ENCODE measurements at regions not wholly inside any gene's neighbourhood (a gene's known extent, or its start where the extent isn't known, plus 50 kb on each side); places are given as distances from the start of the nearest gene placed in this dataset.

DNA sequence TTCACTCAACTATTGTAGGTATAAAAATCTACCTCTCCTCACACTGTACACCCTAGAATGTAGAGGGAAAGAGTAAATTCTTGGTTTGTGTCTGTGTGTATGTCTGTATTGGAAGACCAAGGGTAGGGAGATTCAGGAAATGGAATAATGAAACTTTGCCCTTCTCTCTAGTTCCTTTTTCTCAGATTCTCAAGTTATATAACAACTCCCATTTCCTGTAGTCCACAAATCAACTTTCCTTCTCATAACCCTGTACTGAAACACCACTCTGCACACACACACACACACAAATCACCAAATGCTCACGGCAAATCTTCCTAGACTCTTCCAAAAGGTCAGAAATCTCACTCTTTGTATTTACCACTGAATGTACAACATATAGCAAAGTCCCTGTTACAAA, 824.5 kb upstream of the DIAPH2 start:
- TF ChIP-seq MYC (IDR thresholded peaks at IDR 0.05; ENCODE audit: low read depth, low read length), result no peak
- TF ChIP-seq POLR2A (IDR thresholded peaks at IDR 0.05; ENCODE audit: extremely low read depth, insufficient read length), result no peak
- TF ChIP-seq, protein P1, sequence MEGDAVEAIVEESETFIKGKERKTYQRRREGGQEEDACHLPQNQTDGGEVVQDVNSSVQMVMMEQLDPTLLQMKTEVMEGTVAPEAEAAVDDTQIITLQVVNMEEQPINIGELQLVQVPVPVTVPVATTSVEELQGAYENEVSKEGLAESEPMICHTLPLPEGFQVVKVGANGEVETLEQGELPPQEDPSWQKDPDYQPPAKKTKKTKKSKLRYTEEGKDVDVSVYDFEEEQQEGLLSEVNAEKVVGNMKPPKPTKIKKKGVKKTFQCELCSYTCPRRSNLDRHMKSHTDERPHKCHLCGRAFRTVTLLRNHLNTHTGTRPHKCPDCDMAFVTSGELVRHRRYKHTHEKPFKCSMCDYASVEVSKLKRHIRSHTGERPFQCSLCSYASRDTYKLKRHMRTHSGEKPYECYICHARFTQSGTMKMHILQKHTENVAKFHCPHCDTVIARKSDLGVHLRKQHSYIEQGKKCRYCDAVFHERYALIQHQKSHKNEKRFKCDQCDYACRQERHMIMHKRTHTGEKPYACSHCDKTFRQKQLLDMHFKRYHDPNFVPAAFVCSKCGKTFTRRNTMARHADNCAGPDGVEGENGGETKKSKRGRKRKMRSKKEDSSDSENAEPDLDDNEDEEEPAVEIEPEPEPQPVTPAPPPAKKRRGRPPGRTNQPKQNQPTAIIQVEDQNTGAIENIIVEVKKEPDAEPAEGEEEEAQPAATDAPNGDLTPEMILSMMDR (IDR thresholded peaks at IDR 0.05; ENCODE audit: low read depth, low read length), result no peak
- TF ChIP-seq, protein P2, sequence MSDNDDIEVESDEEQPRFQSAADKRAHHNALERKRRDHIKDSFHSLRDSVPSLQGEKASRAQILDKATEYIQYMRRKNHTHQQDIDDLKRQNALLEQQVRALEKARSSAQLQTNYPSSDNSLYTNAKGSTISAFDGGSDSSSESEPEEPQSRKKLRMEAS (IDR thresholded peaks at IDR 0.05; ENCODE audit: low read depth, low read length), result no peak
- no peak overlapping the region for H3K4me3 ChIP-seq (ENCODE audit: low read depth, low read length)
- no peak for DNase-seq (ENCODE audit: low read depth)

DNA sequence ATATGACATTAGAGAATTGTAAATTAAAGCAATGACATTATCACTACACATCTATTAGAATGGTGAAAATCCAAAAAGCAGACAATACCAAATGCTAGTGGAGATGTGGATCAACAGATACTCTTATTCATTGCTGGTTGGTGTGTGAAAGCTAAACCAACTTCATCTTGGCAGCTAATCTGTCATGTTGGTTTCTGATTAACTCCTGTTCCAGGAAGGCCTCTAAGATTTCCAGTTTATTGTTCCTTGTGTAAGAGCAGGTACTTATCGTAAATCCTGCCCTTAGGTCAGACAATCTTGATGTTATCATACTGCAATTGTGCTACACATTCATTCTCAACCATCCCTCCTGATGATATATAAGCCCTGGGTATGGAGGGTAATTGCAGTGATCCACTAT, 809.0 kb upstream of the DIAPH2 start:
- no peak for DNase-seq (ENCODE audit: low read depth)
- TF ChIP-seq, protein P2 (IDR thresholded peaks at IDR 0.05; ENCODE audit: low read depth, low read length), result no peak
- TF ChIP-seq, protein P1 (IDR thresholded peaks at IDR 0.05; ENCODE audit: low read depth, low read length), result no peak
- TF ChIP-seq POLR2A (IDR thresholded peaks at IDR 0.05; ENCODE audit: extremely low read depth, insufficient read length), result no peak
- no peak for TF ChIP-seq MYC (IDR thresholded peaks at IDR 0.05; ENCODE audit: low read depth, low read length)
- no peak overlapping the region for H3K4me3 ChIP-seq (ENCODE audit: low read depth, low read length)

DNA sequence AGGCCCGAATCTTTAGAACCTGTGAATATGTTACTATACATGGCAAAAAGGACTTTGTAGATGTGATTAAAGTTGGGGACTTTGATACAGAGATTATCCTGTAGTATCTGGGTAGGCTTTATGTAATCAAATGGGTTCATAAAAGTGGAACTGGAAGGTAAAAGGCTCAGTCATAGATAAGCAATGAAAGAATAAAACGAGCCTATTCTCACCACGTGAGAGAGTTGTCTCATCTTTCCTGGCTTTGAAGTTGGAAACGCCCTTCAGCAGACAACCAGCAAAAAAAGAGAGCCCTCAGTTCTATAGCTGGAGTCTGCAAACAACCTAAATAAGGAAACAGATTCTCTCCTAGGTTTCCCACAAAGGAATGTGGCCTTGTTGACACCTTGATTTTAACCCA, 805.8 kb upstream of the DIAPH2 start:
- no peak for DNase-seq (ENCODE audit: low read depth)
- no peak for TF ChIP-seq MYC (IDR thresholded peaks at IDR 0.05; ENCODE audit: low read depth, low read length)
- TF ChIP-seq POLR2A (IDR thresholded peaks at IDR 0.05; ENCODE audit: extremely low read depth, insufficient read length), result no peak
- TF ChIP-seq, protein P1 (IDR thresholded peaks at IDR 0.05; ENCODE audit: low read depth, low read length), result no peak
- TF ChIP-seq, protein P2 (IDR thresholded peaks at IDR 0.05; ENCODE audit: low read depth, low read length), result no peak
- H3K4me3 ChIP-seq (ENCODE audit: low read depth, low read length), result no peak overlapping the region

DNA sequence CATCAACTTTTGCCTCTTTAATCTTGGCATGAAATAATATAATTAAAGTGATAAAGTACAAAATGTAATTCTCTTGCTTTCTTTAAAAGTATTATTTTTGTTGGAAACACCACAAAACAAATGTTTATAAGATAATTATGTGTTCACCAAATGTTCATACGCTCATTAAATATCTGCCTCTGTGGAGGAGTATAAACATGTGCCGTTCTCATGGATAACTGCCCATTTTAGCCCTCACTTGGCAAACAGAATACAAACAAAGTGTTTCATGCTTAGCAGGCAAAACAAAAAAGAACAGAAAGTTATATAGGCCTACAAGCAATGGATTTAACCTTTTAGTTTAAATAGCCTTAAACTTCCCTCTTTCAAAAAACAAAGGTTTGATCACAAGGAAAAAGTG, 800.5 kb upstream of the DIAPH2 start:
- H3K4me3 ChIP-seq (ENCODE audit: low read depth, low read length), result no peak overlapping the region
- TF ChIP-seq MYC (IDR thresholded peaks at IDR 0.05; ENCODE audit: low read depth, low read length), result no peak
- TF ChIP-seq, protein P1 (IDR thresholded peaks at IDR 0.05; ENCODE audit: low read depth, low read length), result no peak
- TF ChIP-seq POLR2A (IDR thresholded peaks at IDR 0.05; ENCODE audit: extremely low read depth, insufficient read length), result no peak
- TF ChIP-seq, protein P2 (IDR thresholded peaks at IDR 0.05; ENCODE audit: low read depth, low read length), result no peak
- no peak for DNase-seq (ENCODE audit: low read depth)

DNA sequence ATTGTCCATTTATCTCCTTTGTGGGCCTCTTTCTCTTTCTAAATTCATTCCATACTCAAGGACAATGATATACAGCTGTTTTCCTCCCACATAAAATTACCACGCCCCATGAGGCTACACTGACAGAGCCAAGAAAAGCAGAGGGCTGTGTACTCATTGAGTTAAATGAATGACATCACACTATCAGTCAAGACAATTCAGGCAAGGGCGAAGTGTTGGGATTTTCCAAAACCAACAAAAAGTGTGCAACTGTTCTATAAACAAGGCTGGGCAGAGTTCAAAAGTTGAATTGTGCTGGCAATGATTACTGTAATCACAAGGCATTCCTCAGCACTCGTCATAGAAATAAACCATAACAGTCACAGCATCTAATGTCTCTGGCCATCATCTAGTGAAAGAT, 799.6 kb upstream of the DIAPH2 start:
- no peak overlapping the region for H3K4me3 ChIP-seq (ENCODE audit: low read depth, low read length)
- no peak for TF ChIP-seq POLR2A (IDR thresholded peaks at IDR 0.05; ENCODE audit: extremely low read depth, insufficient read length)
- TF ChIP-seq, protein P1 (IDR thresholded peaks at IDR 0.05; ENCODE audit: low read depth, low read length), result no peak
- TF ChIP-seq, protein P2 (IDR thresholded peaks at IDR 0.05; ENCODE audit: low read depth, low read length), result no peak
- no peak for TF ChIP-seq MYC (IDR thresholded peaks at IDR 0.05; ENCODE audit: low read depth, low read length)
- no peak for DNase-seq (ENCODE audit: low read depth)

DNA sequence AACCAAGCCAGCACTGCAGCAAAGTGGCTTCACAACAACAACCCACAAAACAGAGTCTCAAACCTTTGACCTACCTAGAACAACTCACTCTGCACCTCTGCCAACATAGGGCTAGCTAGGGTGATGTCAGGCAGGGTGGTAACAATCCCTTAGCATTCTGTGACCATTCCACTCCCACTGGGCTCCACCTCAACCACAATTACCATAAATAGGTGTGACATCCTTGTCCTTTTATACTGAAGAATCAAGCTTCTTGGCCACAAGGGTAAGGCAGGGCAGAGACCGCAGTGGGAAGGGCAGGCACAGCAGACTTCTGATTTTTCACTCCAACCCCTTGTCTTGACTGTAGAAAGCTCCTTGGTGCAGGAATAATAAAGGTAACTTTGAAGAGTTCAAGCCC, 795.4 kb upstream of the DIAPH2 start:
- TF ChIP-seq MYC (IDR thresholded peaks at IDR 0.05; ENCODE audit: low read depth, low read length), result no peak
- TF ChIP-seq POLR2A (IDR thresholded peaks at IDR 0.05; ENCODE audit: extremely low read depth, insufficient read length), result no peak
- TF ChIP-seq, protein P1 (IDR thresholded peaks at IDR 0.05; ENCODE audit: low read depth, low read length), result no peak
- TF ChIP-seq, protein P2 (IDR thresholded peaks at IDR 0.05; ENCODE audit: low read depth, low read length), result no peak
- DNase-seq (ENCODE audit: low read depth), result no peak
- no peak overlapping the region for H3K4me3 ChIP-seq (ENCODE audit: low read depth, low read length)

Data from NB4 (cell line).